ENCODE measurements at regions not wholly inside any gene's neighbourhood (a gene's known extent, or its start where the extent isn't known, plus 50 kb on each side); places are given as distances from the start of the nearest gene placed in this dataset.

- TF ChIP-seq CTCF (IDR thresholded peaks at IDR 0.05) = no peak
- no peak for DNase-seq
- Mint-ChIP-seq H3K4me3 (no peak overlapping the region), H3K27me3 (ENCODE audit: low read depth in 2 of 2) (peaks cover 12 to 28% of the 10 kb centered on the region in 2 donors), H3K27ac (no peak overlapping the region), H3K36me3 (no peaks in the 10 kb centered on the region), H3K9me3 (no peaks in the 10 kb centered on the region), H3K4me1 (no peaks in the 10 kb centered on the region)
- Histone ChIP-seq H3K36me3 (ENCODE audit: control insufficient read depth, insufficient read depth, low read length) (no peaks in the 10 kb centered on the region), H3K27ac (ENCODE audit: low read length) (no peak overlapping the region), H3K27me3 (ENCODE audit: control insufficient read depth, insufficient read depth, low read length) (no peaks in the 10 kb centered on the region), H3K4me3 (ENCODE audit: low read length) (no peak overlapping the region), H3K4me1 (ENCODE audit: control insufficient read depth, insufficient read depth, low read length) (no peaks in the 10 kb centered on the region), H3K9me3 (ENCODE audit: control insufficient read depth, insufficient read depth, low read length) (no peaks in the 10 kb centered on the region)
- WGBS (ENCODE audit: insufficient coverage) = 33% methylated on average over 1 of the region's 1 CpG
- ATAC-seq = no peak
- intact Hi-C loops (cut with micrococcal nuclease) = no loop called here
Measured at GRCh38 chr22:35206889-35207288, 50.4 kb upstream of the HMGXB4 start.

Data from natural killer cell (primary cell).